Neural progenitor cell (in vitro differentiated cells): ENCODE measurements at regions not wholly inside any gene's neighbourhood (a gene's known extent, or its start where the extent isn't known, plus 50 kb on each side); places are given as distances from the start of the nearest gene placed in this dataset.

Experiments used
- EZH2 ChIP-seq: fragments of 200-600 bp; sonication (generic); IDR thresholded peaks from 2 replicates; pipeline ENCODE4 v1.6.1; 2017; ENCODE audit warnings: antibody characterized with exemption, mild to moderate bottlenecking, moderate library complexity
- TF ChIP-seq, protein P1 (sequence below): fragments of 200-600 bp; sonication (generic); IDR thresholded peaks from 2 replicates; pipeline ENCODE4 v1.5.1; 2017; ENCODE audit warnings: antibody characterized with exemption, mild to moderate bottlenecking

DNA sequence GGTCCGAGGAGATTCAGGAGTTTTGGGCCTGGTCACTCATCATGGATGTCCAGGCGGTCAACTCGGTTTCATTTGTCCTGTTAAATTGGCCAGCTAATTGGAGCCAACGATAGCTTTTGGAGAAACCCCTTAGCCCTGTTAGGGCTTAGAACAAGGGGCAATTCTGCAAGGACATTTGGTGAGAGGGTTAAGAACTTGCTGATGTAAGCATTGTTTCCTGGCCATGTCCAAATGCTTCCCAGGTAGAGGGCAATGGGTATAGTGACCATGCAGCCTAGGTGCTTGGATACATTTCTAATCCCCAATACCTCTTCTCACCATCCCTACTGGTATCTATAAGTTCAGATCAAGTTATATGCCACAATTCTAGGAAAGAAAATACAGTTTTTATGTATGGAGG lies 131.5 kb downstream of the RPS24 start:
- TF ChIP-seq EZH2, result no peak
- TF ChIP-seq, protein P1, sequence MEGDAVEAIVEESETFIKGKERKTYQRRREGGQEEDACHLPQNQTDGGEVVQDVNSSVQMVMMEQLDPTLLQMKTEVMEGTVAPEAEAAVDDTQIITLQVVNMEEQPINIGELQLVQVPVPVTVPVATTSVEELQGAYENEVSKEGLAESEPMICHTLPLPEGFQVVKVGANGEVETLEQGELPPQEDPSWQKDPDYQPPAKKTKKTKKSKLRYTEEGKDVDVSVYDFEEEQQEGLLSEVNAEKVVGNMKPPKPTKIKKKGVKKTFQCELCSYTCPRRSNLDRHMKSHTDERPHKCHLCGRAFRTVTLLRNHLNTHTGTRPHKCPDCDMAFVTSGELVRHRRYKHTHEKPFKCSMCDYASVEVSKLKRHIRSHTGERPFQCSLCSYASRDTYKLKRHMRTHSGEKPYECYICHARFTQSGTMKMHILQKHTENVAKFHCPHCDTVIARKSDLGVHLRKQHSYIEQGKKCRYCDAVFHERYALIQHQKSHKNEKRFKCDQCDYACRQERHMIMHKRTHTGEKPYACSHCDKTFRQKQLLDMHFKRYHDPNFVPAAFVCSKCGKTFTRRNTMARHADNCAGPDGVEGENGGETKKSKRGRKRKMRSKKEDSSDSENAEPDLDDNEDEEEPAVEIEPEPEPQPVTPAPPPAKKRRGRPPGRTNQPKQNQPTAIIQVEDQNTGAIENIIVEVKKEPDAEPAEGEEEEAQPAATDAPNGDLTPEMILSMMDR, result no peak
